AG04449 (cell line): ENCODE measurements at regions not wholly inside any gene's neighbourhood (a gene's known extent, or its start where the extent isn't known, plus 50 kb on each side); places are given as distances from the start of the nearest gene placed in this dataset.

Experiments
- CTCF ChIA-PET: fragments of 350-600 bp; formaldehyde crosslinking; extraction: SDS; loops from one replicate; lab custom pipeline; 2021; ENCODE audit warnings: antibody characterized with exemption; lab: Yijun Ruan, JAX
- POLR2A ChIA-PET: fragments of 400-600, 350-600 bp; formaldehyde crosslinking; extraction: SDS; loops from one replicate; lab custom pipeline; 2020; ENCODE audit warnings: antibody characterized with exemption, inconsistent platforms; lab: Yijun Ruan, JAX
- DNase-seq: peaks from one replicate; pipeline ENCODE4 v3.0.0-alpha.2; 2010; ENCODE audit warnings: low read depth, low spot score
- H3K4me3 ChIP-seq: 2 replicates; pipeline ENCODE4 v1.5.1; 2011; ENCODE audit warnings: low read depth, mild to moderate bottlenecking, control low read depth, low read length
- CTCF ChIP-seq: IDR thresholded peaks from one replicate; pipeline ENCODE4 v1.5.1; 2011; ENCODE audit warnings: mild to moderate bottlenecking, moderate library complexity, low read length, control low read depth, inconsistent platforms; ENCODE audit not compliant: insufficient read depth; ENCODE audit errors: missing control alignments

- DNase-seq, result no peak
- H3K4me3 ChIP-seq, result no peak overlapping the region
- TF ChIP-seq CTCF, result no peak
- ChIA-PET POLR2A (no interaction called here), CTCF (no interaction called here)
These were observed 215.5 kb upstream of the EPHA4 start for GRCh38 chr2:221787561-221787960.

- ChIA-PET POLR2A (no interaction called here), CTCF (no interaction called here)
- no peak overlapping the region for H3K4me3 ChIP-seq
- no peak for DNase-seq
- TF ChIP-seq CTCF, result no peak
These were observed 214.3 kb upstream of the EPHA4 start for GRCh38 chr2:221786297-221786926.

GRCh38 chr2:221780281-221780688, 208.2 kb upstream of the EPHA4 start:
- DNase-seq, result no peak
- no peak for TF ChIP-seq CTCF
- ChIA-PET POLR2A (no interaction called here), CTCF (no interaction called here)
- H3K4me3 ChIP-seq, result no peak overlapping the region

- TF ChIP-seq CTCF, result no peak
- ChIA-PET POLR2A (no interaction called here), CTCF (no interaction called here)
- H3K4me3 ChIP-seq, result no peak overlapping the region
- DNase-seq, result no peak
These were observed 207.5 kb upstream of the EPHA4 start for GRCh38 chr2:221779614-221780067.

GRCh38 chr2:221778025-221778424, 205.9 kb upstream of the EPHA4 start:
- TF ChIP-seq CTCF, result no peak
- no peak overlapping the region for H3K4me3 ChIP-seq
- no peak for DNase-seq
- POLR2A ChIA-PET, result no interaction called here
- CTCF ChIA-PET, result no interaction called here

- POLR2A ChIA-PET, result no interaction called here
- H3K4me3 ChIP-seq, result no peak overlapping the region
- no peak for TF ChIP-seq CTCF
- CTCF ChIA-PET, result no interaction called here
- DNase-seq, result no peak
These were observed 205.0 kb upstream of the EPHA4 start for GRCh38 chr2:221777119-221777518.
